NB4 (cell line): ENCODE measurements at regions not wholly inside any gene's neighbourhood (a gene's known extent, or its start where the extent isn't known, plus 50 kb on each side); places are given as distances from the start of the nearest gene placed in this dataset.

Experiments used
- CTCF ChIP-seq: IDR thresholded peaks from one replicate; pipeline ENCODE4 v1.5.1; 2012; ENCODE audit warnings: low read depth, low read length
- POLR2A ChIP-seq: IDR thresholded peaks from 2 replicates; pipeline ENCODE4 v1.6.1; 2011; ENCODE audit warnings: mild to moderate bottlenecking; ENCODE audit not compliant: insufficient read length; ENCODE audit errors: extremely low read depth
- TF ChIP-seq, protein P1 (sequence below): IDR thresholded peaks from 2 replicates; pipeline ENCODE4 v1.6.1; 2011; ENCODE audit warnings: low read depth, low read length

- TF ChIP-seq CTCF (no peak), POLR2A (no peak)
- TF ChIP-seq, protein P1, sequence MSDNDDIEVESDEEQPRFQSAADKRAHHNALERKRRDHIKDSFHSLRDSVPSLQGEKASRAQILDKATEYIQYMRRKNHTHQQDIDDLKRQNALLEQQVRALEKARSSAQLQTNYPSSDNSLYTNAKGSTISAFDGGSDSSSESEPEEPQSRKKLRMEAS = no peak
These were observed 373.1 kb upstream of the CXADR start for GRCh38 chr21:17139696-17140095.
